Panc1 (cell line): ENCODE measurements at regions not wholly inside any gene's neighbourhood (a gene's known extent, or its start where the extent isn't known, plus 50 kb on each side); places are given as distances from the start of the nearest gene placed in this dataset.

ENCODE experiments used
- ATAC-seq: fragments of 200-7000 bp; cut with Tn5 transposase; 2 replicates; pipeline ENCODE4 v1.9.1; 2020; ENCODE audit warnings: mild to moderate bottlenecking, moderate library complexity
- BruUV-seq: library from RNA; stranded (reverse); fragments of 400-500 nt; replicated peaks from 2 replicates; lab custom pipeline; 2021; lab: Mats Ljungman, UMichigan
- CTCF ChIA-PET: fragments of 300-600 bp; sonication (Branson Sonifier 250); formaldehyde crosslinking; loops from one replicate; lab custom pipeline; 2022; ENCODE audit warnings: antibody characterized with exemption; lab: Charles Lee
- POLR2A ChIA-PET: fragments of 300-600 bp; sonication (Branson Sonifier 250); formaldehyde crosslinking; loops from one replicate; lab custom pipeline; 2022; ENCODE audit warnings: antibody characterized with exemption; lab: Charles Lee
- DNase-seq: peaks from one replicate; pipeline ENCODE4 v3.0.0-alpha.2; 2010; ENCODE audit warnings: low read depth, low spot score
- H3K27ac ChIP-seq: 2 replicates; pipeline ENCODE4 v1.5.1; 2011; ENCODE audit warnings: mild to moderate bottlenecking, low read length, inconsistent platforms
- H3K27me3 ChIP-seq: fragments of 200-500 bp; sonication (Bioruptor generic); 2 replicates; pipeline ENCODE4 v1.6.0; 2014; ENCODE audit warnings: low read length, inconsistent platforms; ENCODE audit not compliant: control insufficient read depth, insufficient read depth
- H3K36me3 ChIP-seq: fragments of 200-500 bp; sonication (Bioruptor generic); 2 replicates; pipeline ENCODE4 v1.5.1; 2014; ENCODE audit warnings: inconsistent platforms, mild to moderate bottlenecking, low read length, moderate library complexity; ENCODE audit not compliant: control insufficient read depth, insufficient read depth
- H3K4me1 ChIP-seq: 2 replicates; pipeline ENCODE4 v1.5.1; 2011; ENCODE audit warnings: inconsistent platforms, mild to moderate bottlenecking, low read length, moderate library complexity; ENCODE audit not compliant: control insufficient read depth, insufficient read depth
- H3K4me3 ChIP-seq, 2 experiments: 2 replicates each; pipeline ENCODE4 v1.5.1; 2011 to 2012; ENCODE audit warnings: low read depth in 2 of 2, low read length in 2 of 2, mild to moderate bottlenecking in 2 of 2, inconsistent platforms in 1 of 2, moderate library complexity in 1 of 2
- H3K9me3 ChIP-seq: fragments of 200-500 bp; sonication (Bioruptor generic); 2 replicates; pipeline ENCODE4 v1.5.1; 2014; ENCODE audit warnings: low read depth, mild to moderate bottlenecking, inconsistent platforms, low read length, moderate library complexity; ENCODE audit not compliant: control insufficient read depth, insufficient read depth
- POLR2AphosphoS5 ChIP-seq: IDR thresholded peaks from 2 replicates; pipeline ENCODE4 v1.6.1; 2012; ENCODE audit warnings: mild to moderate bottlenecking, low read depth, low read length, moderate library complexity
- SIN3A ChIP-seq: IDR thresholded peaks from 2 replicates; pipeline ENCODE4 v1.6.1; 2012; ENCODE audit warnings: low read depth, mild to moderate bottlenecking, low read length, moderate library complexity, borderline replicate concordance; ENCODE audit not compliant: insufficient read depth
- TCF7L2 ChIP-seq: IDR thresholded peaks from 2 replicates; pipeline ENCODE4 v1.6.1; 2011; ENCODE audit warnings: mild to moderate bottlenecking, low read depth, low read length, inconsistent platforms
- in situ Hi-C: cut with HindIII; loops from 2 replicates; pipeline ENCODE4 v1.10.0; 2016; ENCODE audit warnings: low sequenced_read_pairs, low pct_unique_long_range_greater_than_20kb
- intact Hi-C: fragments of 100-400 bp; cut with micrococcal nuclease; formaldehyde crosslinking; loops from one replicate; pipeline ENCODE4 v1.10.0; 2022; ENCODE audit not compliant: unreplicated experiment
- TF ChIP-seq, protein P1 (sequence below): fragments of 450-650 bp; IDR thresholded peaks from 2 replicates; pipeline ENCODE4 v1.5.1; 2017; ENCODE audit warnings: mild to moderate bottlenecking
- TF ChIP-seq, protein P2 (sequence below), 2 experiments: IDR thresholded peaks; 2 replicates each; pipeline ENCODE4 v1.6.1; 2011 to 2012; ENCODE audit warnings: low read depth in 2 of 2, control low read depth in 1 of 2, low read length in 1 of 2, mild to moderate bottlenecking in 1 of 2, moderate library complexity in 1 of 2; ENCODE audit not compliant: insufficient read depth in 1 of 2

DNA sequence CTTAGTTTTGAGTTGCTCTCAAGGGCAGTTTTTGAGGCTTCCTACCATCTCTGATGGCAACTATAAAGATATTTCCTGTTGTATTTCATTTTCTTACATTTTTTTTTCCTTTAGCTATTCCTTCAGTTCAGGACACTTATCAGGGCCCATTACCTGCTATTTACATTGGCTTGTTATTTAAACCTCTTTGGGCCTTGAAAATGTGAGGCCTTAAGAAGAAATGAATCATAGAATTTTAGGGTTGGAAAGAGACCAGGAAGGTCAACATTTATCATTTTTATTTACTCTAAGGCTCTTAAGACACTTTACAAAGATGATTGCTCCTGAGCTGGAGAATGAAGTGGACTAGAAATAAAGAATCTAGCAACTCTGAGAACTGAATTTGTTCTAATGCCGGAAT lies 335.2 kb downstream of the DTWD2 start:
- H3K27me3 ChIP-seq, result no peaks in the 10 kb centered on the region
- no peaks in the 10 kb centered on the region for H3K36me3 ChIP-seq
- intact Hi-C loops, result no loop called here
- H3K4me3 ChIP-seq, result no peak overlapping the region
- TF ChIP-seq POLR2AphosphoS5, result no peak
- TF ChIP-seq, protein P1, sequence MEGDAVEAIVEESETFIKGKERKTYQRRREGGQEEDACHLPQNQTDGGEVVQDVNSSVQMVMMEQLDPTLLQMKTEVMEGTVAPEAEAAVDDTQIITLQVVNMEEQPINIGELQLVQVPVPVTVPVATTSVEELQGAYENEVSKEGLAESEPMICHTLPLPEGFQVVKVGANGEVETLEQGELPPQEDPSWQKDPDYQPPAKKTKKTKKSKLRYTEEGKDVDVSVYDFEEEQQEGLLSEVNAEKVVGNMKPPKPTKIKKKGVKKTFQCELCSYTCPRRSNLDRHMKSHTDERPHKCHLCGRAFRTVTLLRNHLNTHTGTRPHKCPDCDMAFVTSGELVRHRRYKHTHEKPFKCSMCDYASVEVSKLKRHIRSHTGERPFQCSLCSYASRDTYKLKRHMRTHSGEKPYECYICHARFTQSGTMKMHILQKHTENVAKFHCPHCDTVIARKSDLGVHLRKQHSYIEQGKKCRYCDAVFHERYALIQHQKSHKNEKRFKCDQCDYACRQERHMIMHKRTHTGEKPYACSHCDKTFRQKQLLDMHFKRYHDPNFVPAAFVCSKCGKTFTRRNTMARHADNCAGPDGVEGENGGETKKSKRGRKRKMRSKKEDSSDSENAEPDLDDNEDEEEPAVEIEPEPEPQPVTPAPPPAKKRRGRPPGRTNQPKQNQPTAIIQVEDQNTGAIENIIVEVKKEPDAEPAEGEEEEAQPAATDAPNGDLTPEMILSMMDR, result no peak
- TF ChIP-seq, protein P2, sequence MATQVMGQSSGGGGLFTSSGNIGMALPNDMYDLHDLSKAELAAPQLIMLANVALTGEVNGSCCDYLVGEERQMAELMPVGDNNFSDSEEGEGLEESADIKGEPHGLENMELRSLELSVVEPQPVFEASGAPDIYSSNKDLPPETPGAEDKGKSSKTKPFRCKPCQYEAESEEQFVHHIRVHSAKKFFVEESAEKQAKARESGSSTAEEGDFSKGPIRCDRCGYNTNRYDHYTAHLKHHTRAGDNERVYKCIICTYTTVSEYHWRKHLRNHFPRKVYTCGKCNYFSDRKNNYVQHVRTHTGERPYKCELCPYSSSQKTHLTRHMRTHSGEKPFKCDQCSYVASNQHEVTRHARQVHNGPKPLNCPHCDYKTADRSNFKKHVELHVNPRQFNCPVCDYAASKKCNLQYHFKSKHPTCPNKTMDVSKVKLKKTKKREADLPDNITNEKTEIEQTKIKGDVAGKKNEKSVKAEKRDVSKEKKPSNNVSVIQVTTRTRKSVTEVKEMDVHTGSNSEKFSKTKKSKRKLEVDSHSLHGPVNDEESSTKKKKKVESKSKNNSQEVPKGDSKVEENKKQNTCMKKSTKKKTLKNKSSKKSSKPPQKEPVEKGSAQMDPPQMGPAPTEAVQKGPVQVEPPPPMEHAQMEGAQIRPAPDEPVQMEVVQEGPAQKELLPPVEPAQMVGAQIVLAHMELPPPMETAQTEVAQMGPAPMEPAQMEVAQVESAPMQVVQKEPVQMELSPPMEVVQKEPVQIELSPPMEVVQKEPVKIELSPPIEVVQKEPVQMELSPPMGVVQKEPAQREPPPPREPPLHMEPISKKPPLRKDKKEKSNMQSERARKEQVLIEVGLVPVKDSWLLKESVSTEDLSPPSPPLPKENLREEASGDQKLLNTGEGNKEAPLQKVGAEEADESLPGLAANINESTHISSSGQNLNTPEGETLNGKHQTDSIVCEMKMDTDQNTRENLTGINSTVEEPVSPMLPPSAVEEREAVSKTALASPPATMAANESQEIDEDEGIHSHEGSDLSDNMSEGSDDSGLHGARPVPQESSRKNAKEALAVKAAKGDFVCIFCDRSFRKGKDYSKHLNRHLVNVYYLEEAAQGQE (IDR thresholded peaks at IDR 0.05; ENCODE audit: insufficient read depth in 1 of 2, low read depth in 2 of 2, low read length in 1 of 2), result no peak
- TF ChIP-seq SIN3A, result no peak
- TF ChIP-seq TCF7L2, result no peak
- DNase-seq, result no peak
- ChIA-PET POLR2A (no interaction called here), CTCF (no interaction called here)
- BruUV-seq, result no TSS peak
- no peaks in the 10 kb centered on the region for H3K4me1 ChIP-seq
- no peak for ATAC-seq
- no peak overlapping the region for H3K27ac ChIP-seq
- no peaks in the 10 kb centered on the region for H3K9me3 ChIP-seq
- in situ Hi-C loops, result no loop called here

DNA sequence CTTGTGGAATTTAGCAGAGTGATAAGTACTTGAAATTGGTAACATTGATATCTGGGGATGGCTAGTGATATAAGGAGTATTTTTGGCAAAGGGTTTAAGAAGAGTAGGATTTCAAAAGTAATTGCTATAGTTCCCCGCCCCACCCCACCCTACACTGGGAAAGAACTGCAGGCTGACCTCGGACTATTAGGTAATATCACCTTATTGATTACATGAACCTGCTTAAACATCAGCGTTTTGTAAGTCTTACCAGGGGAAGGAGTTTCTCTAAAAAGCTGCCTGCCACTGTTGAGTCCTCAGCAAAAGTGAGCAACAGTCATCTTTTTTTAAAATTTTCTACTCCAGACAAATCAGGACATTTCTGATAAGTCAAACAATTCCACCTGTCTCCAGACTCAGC lies 337.3 kb downstream of the DTWD2 start:
- Histone ChIP-seq H3K9me3 (no peaks in the 10 kb centered on the region), H3K36me3 (no peaks in the 10 kb centered on the region), H3K4me3 (no peak overlapping the region), H3K4me1 (no peaks in the 10 kb centered on the region), H3K27ac (no peak overlapping the region), H3K27me3 (no peaks in the 10 kb centered on the region)
- in situ Hi-C loops, result no loop called here
- intact Hi-C loops, result no loop called here
- ChIA-PET CTCF (no interaction called here), POLR2A (no interaction called here)
- TF ChIP-seq POLR2AphosphoS5, result no peak
- DNase-seq (no peak), ATAC-seq (no peak)
- BruUV-seq, result no TSS peak

DNA sequence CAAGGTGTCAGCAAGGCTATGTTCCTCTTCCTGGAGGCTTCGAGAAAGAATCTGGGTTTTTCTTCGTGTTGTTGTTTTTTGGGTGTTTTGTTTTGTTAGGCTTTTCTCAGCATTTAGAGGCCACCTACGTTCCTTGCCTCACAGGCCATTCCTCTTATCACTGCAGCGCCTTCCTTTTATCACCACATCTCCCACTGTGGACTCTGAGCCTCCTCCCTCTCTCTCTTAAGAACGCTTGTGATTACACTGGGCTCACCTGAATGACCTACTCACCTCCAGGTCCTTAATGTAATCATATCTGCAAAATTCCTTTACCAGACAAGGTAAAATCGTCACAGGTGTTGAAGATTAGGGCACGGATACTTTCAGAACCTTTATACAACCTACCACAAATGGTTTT lies 340.8 kb downstream of the DTWD2 start:
- TF ChIP-seq, protein P2 (IDR thresholded peaks at IDR 0.05; ENCODE audit: insufficient read depth in 1 of 2, low read depth in 2 of 2, low read length in 1 of 2), result no peak
- TF ChIP-seq SIN3A (no peak), POLR2AphosphoS5 (no peak), TCF7L2 (no peak)
- TF ChIP-seq, protein P1, result no peak
- ChIA-PET POLR2A (no interaction called here), CTCF (no interaction called here)
- no peaks in the 10 kb centered on the region for H3K9me3 ChIP-seq
- intact Hi-C loops, result no loop called here
- H3K27me3 ChIP-seq, result no peaks in the 10 kb centered on the region
- in situ Hi-C loops, result no loop called here
- H3K4me3 ChIP-seq, result no peak overlapping the region
- no peak overlapping the region for H3K27ac ChIP-seq
- no peak for ATAC-seq
- DNase-seq, result no peak
- BruUV-seq, result no TSS peak
- no peaks in the 10 kb centered on the region for H3K36me3 ChIP-seq
- no peaks in the 10 kb centered on the region for H3K4me1 ChIP-seq
